CD4-positive, alpha-beta T cell treated with Interleukin-15 for 1 hour (primary cell): ENCODE measurements at regions not wholly inside any gene's neighbourhood (a gene's known extent, or its start where the extent isn't known, plus 50 kb on each side); places are given as distances from the start of the nearest gene placed in this dataset.
"Not testable (repeated sequence)": the region's sequence is repeated elsewhere in the genome, so short reads cannot be mapped to it uniquely, and the experiment has no call there.

Experiments used
- DNase-seq: peaks from one replicate; pipeline ENCODE4 v3.0.0-alpha.2; 2020

DNA sequence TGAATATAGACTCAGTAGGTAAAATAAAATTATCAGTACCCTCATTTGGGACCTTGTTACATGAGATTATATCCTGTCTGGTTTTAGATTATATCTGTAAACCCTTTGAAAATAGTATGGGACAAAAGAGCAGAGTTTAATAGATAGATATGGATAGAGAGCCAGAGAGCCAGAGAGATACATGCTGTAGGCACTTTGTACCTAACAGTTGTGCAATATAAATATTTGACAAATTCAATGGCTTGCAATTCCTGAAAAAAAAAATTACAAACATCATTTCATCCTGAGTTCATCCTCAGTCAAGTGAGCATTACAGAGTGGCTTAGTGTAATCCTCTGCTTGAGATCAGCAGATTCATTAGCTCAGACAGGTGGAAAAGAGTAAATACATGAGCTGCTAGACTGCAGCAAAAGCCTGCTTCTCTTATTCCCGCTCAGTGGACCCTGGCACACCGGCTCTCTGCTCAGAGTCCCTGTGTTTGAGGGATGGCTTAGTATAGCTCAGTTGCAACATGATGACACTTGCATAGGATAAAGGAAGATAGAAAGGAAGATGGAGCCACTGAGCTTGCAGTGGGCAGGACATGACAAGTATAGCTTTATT lies 931.6 kb upstream of the GOT2 start:
- no peak for DNase-seq

DNA sequence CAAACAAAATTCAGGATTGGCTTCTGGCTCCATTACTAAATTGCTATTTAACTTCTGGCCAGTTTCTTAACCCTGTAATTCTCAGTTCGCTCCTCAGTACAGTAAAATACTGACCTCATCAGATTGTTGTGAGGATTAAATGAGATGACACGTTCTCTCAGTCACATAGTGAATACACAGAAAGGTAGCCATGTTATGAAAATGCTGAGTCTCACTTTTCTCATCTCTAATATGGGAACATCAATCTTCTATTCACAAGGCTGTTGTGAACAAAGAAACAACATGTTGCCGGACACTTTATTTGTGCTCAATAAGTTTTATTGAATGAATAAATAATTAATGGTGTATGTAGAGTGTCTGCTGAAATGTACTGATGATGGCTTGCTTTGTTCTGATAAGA lies 924.5 kb upstream of the GOT2 start:
- no peak for DNase-seq

DNA sequence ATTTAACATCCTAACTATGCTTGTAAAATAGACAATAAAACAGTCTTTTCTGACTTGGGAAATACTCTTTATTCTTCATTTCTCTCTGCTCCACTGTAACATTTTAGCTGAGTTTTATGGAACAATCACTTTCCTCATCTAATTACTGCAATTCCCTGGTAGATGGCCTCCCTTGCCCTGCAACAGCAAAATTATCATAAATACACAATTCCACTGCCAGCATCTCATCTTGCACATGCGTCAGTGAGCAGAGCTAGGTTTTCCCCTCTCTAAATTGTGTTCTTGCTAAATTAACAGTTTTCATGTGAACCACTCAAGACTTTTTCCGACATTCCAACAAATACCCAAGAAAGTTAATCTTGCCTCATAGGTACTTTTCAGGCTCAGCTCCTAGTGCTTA lies 920.9 kb upstream of the GOT2 start:
- DNase-seq = no peak

DNA sequence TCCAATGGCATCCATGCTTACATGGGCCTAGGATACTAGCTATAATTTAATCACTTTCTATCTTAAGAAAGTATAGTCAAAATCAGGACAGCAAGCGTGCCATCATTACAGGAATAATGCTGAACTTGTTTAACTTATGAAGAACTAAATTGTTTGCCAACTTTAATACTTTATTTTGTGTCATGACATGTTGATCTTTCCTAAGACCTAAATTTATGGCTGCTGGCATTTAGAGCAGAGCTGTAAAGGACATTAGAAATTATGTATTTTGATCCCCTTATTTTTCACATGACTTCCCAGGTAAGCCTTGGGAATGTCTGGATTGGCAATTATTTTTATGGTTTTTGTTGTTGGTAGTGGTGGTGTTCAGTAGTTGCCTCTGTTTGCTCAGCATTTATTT lies 920.3 kb upstream of the GOT2 start:
- no peak for DNase-seq

DNA sequence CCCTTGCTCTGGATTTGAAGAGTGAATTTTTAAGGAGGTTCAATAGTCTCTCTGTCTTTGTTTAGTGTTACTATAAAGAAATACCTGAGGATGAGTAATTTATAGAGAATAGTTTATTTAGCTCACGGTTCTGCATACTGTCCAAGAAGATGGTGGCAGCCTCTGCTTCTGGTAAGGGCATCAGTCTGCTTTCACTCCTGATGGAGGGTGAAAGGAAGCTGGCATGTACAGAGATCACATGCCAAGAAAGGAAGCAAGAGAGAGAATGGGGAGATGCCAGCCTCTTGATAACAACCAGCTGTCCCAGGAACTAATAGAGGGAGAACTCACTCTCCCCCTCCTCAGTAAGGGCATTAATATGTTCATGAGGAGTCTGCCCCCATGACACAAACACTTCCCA lies 917.5 kb upstream of the GOT2 start:
- DNase-seq = no peak

DNA sequence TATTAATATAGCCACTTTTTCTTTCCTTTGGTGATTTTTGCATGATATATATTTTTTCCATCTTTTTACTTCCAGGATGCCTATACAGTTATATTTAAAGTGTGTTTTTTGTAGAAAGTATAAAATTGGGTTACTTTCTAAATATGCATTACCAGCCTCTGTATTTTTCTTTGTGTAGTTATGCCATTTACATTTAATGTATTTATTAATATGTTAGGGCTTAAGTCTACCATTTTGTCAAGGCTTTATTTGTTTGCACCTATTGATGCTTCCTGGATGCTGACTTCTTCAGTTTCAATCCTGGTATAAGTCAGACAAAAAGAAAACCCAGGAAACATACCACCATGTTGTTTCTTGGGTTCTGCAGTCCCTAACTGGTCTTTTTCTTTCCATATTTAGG lies 911.1 kb upstream of the GOT2 start:
- no peak for DNase-seq

DNA sequence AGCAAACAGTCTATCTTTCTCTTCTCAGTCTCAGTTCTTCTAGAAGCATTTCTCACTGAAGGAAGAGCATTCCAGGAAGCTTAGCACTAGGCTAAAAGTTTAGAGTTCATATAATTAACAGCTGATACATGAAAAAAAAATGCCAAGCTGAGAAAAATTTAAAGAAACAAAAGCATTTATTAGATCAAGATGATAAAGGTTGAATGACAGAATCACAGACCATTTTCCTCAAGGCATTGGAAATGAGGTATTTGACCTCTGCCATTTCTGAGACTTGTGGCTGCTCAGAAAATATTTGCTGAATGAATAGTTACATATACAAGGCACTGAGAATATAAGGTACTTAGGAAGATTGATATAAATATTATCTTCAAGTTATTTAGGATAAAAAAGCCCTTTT lies 901.6 kb upstream of the GOT2 start:
- no peak for DNase-seq

DNA sequence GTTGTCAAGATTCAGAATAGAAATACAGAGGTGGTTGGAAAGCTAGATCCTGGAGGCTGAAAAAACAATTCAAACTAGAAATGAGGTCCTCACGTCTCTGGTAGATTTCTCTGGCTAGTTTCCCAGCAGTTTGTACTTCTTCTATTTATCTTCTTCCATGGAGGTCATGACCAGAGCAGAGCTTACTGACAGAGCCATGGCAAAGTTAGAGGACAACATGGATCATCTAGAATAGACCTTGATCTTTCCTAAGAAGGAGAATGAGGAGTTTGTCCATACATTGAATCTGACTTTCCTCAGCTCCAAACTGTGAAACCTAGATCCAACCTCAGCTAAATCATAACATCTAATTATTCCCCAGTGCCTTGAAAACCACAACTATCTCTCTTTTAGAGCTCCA lies 900.8 kb upstream of the GOT2 start:
- no peak for DNase-seq

DNA sequence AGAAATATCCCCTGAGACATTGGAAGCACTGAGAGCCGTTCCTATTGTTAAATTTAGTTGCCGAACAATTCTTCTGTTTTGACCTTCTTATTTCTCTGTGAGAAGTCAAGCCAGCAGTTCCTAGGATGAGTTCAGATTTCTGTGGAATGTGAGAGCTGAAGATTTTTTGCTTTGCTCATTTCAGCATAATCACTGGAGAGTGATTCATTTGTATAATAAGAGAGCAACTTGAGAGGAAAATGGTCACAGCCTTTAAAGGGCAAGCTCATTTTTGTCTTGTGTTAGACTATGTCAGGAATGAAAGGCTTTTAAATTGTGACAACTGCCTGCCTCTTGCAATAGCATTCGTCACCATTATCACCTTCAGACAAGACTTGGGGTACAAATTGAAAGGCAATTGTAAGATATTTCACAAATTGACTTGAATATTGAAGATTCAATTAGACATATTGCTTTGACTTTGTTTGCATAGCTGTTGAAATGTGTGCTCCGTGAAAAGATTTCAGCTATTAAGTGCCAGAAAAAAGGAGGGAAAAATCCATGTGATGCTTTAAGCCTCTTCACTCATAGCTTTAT lies 900.0 kb upstream of the GOT2 start:
- no peak for DNase-seq

DNA sequence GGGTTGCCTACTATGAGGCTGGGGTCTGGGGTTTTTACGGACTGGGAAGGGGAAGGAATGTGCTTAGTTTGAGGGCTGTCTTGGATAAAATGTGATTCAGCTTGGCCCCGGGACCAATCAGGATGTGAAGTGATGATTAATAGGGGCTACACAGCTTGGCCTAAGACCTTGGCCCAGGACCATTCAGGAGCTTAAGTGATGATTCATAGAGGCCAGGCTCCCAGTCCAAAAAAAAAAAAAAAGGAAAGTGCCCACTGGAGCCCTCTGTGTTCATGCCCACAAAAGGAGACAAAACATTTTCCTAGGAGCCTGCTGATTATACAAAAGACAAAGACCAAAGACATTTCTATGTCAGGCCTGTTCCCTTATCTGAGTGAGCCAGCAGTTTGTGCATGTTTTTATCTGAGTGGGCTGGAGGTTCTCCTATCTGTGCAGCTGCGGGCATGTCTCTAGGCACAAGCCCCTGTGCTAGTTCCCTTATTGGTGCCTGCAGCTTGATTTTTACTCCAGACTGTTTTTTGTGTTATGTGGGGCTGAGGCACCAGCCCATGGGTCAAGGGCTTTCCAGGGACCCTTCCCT lies 898.2 kb upstream of the GOT2 start:
- no peak for DNase-seq

DNA sequence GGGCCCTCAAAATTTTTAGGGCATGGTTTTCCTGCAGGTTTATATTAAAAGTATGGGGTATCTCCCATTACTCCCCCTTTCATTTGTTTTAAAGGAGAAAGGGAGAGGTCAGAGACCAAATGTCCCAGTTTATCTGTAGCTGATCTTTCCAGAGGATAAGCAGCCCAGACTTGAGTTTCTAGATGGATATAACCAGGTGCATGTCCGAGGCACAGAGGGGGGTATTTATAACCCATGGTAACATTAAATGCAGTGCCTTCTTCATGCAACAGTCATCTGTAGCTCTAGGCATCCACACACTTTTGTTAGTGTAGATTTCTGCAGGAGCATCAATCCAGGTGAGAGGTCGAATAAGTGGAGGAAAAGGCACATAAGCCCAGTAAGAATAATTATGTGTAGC lies 890.3 kb upstream of the GOT2 start:
- not testable (repeated sequence) for DNase-seq

DNA sequence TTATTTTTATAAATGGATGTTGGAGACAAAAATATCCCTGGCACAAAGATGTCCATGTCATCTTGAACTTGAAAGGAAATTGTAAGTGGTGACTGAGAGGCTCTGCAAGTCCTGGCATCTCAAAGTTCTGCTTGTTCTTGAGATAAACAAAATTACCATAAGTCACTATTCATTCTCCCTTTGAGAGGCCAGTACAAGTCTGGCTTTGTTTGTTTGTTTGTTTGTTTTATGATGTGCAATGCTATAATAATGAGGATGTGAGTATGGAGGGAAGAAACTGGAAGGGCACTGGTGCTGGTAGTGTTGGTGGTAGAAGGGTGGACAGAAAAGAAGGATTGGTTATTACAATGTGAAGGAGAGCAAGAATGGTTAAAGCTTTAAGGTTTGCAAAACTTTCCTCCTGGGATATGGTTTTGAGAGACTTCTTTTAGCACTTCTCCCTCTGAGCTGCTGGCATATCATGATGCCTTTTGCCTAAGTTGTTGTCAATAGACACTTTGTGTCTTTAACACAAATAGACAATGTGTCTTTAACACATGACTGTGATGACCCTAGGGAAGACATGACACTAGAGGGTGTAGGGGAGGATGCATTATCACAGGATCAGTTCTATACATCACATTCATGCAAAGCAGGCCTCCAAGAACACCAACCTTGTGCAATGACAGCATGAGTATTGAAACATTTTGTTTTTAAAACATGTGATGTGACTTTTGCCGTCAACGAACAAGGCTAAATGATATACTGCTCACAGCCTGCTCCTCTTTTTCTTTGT lies 880.5 kb upstream of the GOT2 start:
- no peak for DNase-seq

DNA sequence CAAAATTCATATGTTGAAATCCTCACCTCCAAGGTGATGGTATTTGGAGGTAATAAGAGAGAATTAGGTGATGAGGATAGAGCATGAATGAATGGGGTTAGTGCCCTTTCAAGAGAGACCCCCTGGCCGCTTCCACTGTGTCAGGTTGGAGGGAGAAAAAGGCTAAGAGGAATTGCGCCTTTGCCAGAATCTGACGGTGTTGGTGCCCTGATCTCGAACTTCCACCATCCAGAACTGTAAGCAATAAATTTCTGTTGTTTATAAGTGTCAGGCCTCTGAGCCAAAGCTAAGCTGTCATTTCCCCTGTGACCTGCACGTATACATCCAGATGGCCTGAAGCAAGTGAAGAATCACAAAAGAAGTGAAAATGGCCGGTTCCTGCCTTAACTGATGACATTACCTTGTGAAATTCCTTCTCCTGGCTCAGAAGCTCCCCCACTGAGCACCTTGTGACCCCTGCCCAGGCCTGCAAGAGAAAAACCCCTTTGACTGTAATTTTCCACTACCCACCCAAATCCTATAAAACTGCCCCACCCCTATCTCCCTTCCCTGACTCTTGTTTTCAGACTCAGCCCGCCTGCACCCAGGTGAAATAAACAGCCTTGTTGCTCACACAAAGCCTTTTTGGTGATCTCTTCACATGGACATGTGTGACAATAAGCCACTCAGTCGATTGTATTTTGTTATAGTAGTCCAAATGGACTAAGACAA lies 878.9 kb upstream of the GOT2 start:
- not testable (repeated sequence) for DNase-seq

DNA sequence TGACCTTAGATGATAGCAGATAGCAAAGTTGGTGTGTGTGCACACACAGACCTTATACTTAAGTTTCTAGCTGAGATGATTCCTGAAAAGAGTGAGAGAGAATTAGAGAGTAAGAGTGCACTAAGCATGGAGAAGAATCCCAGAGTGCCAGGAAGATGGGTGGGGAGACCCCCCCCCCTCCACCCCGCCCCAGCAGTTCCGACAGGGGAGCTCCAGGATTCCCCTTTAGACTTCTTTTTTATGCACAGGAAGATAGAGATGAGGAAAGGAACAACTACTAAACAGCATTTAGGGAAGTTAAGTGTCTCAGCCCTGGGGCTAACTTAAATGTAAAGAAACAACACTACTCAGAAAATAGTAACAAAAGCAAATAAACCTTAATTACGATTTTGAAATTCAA lies 878.0 kb upstream of the GOT2 start:
- DNase-seq = no peak

DNA sequence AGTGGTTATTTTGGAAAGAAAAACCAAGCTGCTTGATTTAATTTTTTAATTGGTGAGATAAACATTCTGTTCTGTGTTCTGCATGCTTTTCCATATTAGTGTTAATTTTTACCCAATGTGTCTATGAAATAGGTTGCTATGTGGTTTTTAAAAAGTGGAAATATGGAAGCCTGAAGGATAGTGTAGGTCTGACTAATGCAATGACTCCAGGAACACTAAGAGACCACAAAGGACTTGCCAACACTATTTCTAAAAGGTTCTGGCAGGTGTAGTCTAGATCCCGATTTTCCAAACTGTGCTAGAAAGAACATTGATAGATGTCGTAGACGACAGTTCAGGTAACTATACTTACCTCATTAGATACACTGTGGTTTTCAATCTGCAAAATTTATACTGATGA lies 877.4 kb upstream of the GOT2 start:
- no peak for DNase-seq

DNA sequence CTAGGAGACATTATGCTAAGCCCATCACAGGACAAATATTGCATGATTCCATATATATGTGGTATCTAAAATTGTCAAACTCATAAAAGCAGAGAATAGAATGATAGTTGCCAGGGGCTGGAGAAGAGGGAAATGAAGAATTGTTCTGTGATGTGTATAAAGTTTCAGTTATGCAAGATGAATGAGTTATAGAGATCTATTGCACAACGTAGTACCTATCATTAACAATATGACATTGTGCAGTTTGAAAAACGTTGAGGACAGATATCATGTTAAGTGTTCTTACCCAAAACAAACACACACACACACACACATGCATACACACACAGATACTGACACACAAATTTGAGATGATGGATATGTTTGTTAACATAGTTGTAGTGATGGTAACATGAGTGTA lies 871.6 kb upstream of the GOT2 start:
- DNase-seq = no peak

DNA sequence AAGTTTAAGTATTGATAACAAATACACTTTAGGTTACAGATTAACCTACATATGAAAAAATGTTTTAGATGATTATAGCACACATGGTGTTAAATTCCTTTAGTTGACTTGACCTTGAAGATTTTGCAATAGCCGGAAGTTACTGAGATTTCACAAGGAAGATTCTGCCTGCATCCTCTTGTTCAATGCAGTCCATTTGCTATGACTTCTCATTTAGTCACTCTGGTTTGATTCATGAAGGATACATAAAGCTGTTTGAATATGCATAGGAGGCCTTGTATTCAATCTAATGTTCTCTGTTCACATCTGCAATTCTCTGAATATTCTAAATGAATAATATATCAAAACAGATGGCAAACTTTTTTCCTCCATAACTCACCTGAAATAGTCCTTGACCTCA lies 870.2 kb upstream of the GOT2 start:
- no peak for DNase-seq

DNA sequence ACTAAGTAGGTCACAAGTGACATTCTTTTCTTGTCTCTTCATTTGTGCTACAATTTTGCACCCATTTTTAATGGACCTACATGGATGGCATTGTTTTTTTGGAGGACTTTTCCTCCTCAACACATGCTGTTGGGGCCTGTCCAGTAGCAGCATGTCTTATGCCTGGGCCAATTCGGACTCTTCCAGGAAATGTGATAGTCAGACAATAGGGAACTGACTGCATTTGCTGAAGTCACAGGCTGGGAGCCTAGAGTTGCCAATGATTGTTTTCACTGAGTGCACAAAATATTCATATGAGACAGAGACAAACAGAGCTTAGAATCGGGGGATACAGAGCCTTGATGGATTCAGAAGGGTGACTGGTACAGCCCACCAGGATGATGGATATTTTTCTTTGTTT lies 867.3 kb upstream of the GOT2 start:
- no peak for DNase-seq

DNA sequence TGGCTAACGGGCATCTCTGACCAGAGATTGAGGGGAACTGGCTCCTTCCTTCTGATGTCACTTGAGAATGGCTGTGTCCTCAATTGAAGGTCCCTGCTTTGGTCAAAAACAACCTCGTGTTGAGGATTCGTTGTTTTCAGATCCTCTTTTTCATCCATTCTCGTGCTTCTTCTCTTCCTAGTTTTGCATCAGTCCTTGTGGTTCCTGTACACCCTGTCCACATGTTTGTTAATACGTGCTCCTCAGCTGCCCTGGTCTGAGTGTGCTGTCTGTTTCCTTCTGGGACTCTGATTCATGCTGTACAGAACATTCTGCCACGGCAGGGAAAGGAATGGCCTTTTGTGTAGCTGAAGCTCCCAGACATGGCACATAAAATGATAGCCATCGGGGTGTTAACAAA lies 863.2 kb upstream of the GOT2 start:
- DNase-seq = no peak

DNA sequence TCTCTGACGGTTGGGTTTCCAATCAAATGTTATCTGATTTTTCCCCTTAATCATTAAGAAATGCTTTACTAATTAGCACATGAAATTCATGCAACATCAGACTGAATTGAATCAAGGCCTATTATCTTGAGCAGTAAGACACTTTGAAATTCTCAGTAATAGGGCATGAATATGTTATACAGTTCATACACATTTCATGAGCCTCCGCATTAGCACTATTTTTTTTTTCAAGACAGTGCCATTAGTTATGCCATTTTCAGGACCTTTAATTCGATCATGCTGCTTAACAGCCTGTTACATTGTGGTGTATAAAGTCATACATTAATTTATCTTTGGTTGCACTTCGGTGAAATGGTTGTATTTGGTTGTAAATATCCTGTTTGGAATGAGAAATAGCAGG lies 862.6 kb upstream of the GOT2 start:
- no peak for DNase-seq

DNA sequence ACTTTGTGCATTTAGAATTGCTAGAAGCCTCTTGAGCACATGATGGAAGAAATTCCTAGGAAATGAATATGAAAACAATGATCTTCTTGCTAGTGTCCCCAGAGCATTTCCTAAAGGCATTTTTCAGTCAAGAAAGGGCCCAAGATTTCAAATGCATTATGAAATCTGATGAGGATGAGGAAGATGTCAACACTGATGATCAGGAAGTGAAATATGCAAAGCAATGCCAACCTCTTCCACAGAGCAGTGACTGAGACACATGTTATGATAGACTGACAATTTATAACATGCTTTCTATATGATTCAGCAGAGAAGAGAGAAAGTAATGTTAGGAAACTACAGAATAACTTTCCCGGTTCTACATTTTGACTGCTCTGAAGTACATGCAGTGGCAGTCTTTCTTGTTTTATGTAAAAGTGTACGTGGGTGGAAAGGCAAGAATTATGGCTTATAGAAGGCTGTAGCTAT lies 859.1 kb upstream of the GOT2 start:
- DNase-seq = no peak

DNA sequence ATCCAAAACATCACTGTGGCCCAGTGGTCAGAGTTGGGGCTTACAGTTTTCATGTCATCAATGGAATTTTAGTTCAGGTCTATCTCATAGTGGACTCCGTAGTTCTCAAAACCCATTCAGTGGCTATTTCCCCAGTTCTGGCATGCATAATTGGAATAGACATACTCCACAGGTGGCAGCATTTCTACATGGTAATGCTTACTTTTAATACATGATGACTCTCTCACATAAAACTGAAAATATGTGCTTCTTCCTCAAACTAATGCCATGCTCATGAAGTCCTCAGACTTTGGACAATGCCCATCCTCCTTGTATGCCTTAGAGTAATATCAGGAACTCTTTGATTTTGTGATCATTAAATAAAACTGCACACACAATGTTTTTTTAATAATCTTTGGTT lies 857.4 kb upstream of the GOT2 start:
- DNase-seq = no peak

DNA sequence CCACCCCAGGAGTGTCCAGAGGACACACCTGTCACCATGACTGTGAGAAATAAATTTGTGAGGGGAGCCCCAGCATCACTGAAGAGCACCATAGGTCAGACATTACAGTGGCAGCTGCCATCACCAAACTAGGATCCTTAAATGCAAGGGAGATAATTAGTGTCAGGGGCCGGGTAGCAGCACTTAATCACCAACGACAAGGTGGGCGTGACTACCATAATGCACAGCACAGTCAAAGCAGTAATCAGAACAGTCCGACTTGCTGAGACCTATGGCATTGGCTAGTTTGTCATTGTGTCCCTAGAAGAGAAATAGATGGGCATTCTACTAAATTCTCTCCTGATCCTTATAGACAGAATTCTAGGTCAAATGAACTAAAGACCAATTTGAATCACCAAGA lies 856.7 kb upstream of the GOT2 start:
- DNase-seq = no peak

DNA sequence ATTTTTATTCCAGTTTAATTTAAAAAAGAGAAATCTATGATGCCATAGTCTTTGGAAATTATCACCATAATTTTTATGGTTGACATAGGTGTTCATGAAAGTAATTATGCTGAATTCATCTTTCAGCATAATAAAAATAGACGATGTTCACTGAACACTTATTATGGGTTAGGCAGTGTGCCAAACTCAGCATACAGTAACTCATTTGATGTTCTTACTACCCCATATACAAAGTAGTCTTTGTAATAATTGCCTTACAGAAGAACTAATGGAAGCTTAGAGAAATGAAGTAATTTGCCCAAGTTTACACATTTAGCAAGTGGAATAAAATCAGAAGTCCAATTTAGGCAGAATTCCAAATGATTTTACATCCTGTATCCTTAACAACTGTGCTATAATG lies 852.2 kb upstream of the GOT2 start:
- DNase-seq = no peak
